Activated naive CD4-positive, alpha-beta T cell treated with anti-CD3 and anti-CD28 coated beads for 36 hours (primary cell): ENCODE measurements at regions not wholly inside any gene's neighbourhood (a gene's known extent, or its start where the extent isn't known, plus 50 kb on each side); places are given as distances from the start of the nearest gene placed in this dataset.

Experiments
- CTCF ChIA-PET: fragments of 350-600 bp; sonication (Branson Sonifier 250); formaldehyde crosslinking; loops from one replicate; lab custom pipeline; 2021; ENCODE audit warnings: antibody characterized with exemption; lab: Charles Lee
- DNase-seq: peaks from one replicate; pipeline ENCODE4 v3.0.0-alpha.2; 2020
- H3K27ac Mint-ChIP-seq: one replicate; pipeline ENCODE4 v1.8.0; 2021; ENCODE audit warnings: mild to moderate bottlenecking, mixed read lengths
- H3K27me3 Mint-ChIP-seq: one replicate; pipeline ENCODE4 v1.8.0; 2021; ENCODE audit warnings: low read depth, mixed read lengths
- H3K36me3 Mint-ChIP-seq: one replicate; pipeline ENCODE4 v1.8.0; 2021; ENCODE audit warnings: low read depth, mixed read lengths
- H3K4me1 Mint-ChIP-seq: one replicate; pipeline ENCODE4 v1.8.0; 2021; ENCODE audit warnings: low read depth, mixed read lengths
- H3K4me3 Mint-ChIP-seq: one replicate; pipeline ENCODE4 v1.8.0; 2021; ENCODE audit warnings: mild to moderate bottlenecking, moderate library complexity, mixed read lengths
- H3K9me3 Mint-ChIP-seq: one replicate; pipeline ENCODE4 v1.8.0; 2021; ENCODE audit warnings: mixed read lengths
- intact Hi-C: fragments of 100-400 bp; cut with micrococcal nuclease; formaldehyde crosslinking; loops from one replicate; pipeline ENCODE4 v1.15.1; 2023

- no peak overlapping the region for H3K27ac Mint-ChIP-seq
- H3K9me3 Mint-ChIP-seq, result peaks cover 3% of the 10 kb centered on the region
- CTCF ChIA-PET, result interaction anchor here (0.6 to 0.7 kb wide), 2 partner anchors 42 to 76 kb away, joined by 3 to 5 read pairs; no protein-coding TSS in a partner anchor
- no peaks in the 10 kb centered on the region for H3K36me3 Mint-ChIP-seq
- no peaks in the 10 kb centered on the region for H3K4me1 Mint-ChIP-seq
- no peak overlapping the region for H3K4me3 Mint-ChIP-seq
- DNase-seq, result no peak
- no peaks in the 10 kb centered on the region for H3K27me3 Mint-ChIP-seq
- intact Hi-C loops, result no loop called here
Measured at GRCh38 chr6:68364271-68364805, 270.7 kb upstream of the ADGRB3 start.

GRCh38 chr6:68343901-68344300 is 291.2 kb upstream of the ADGRB3 start:
- Mint-ChIP-seq H3K4me1 (no peaks in the 10 kb centered on the region), H3K36me3 (no peaks in the 10 kb centered on the region), H3K9me3 (no peaks in the 10 kb centered on the region), H3K4me3 (no peak overlapping the region), H3K27me3 (no peaks in the 10 kb centered on the region), H3K27ac (no peak overlapping the region)
- CTCF ChIA-PET, result interaction anchor here (0.6 to 0.7 kb wide), 2 partner anchors 20 to 293 kb away, joined by 3 read pairs; no protein-coding TSS in a partner anchor
- peak; percentile 38 for DNase-seq
- intact Hi-C loops, result loop anchor here (5.0 kb wide), 1 partner anchor 293 kb away; the partner anchor contains the start of gene ADGRB3

GRCh38 chr6:68342286-68342685 is 292.8 kb upstream of the ADGRB3 start:
- DNase-seq, result no peak
- CTCF ChIA-PET, result interaction anchor here (1.0 kb wide), 1 partner anchor 127 kb away, joined by 3 read pairs; no protein-coding TSS in a partner anchor
- intact Hi-C loops, result loop anchor here (5.0 kb wide), 1 partner anchor 295 kb away; the partner anchor contains the start of gene ADGRB3
- no peaks in the 10 kb centered on the region for H3K27me3 Mint-ChIP-seq
- H3K9me3 Mint-ChIP-seq, result no peaks in the 10 kb centered on the region
- H3K4me3 Mint-ChIP-seq, result no peak overlapping the region
- H3K4me1 Mint-ChIP-seq, result no peaks in the 10 kb centered on the region
- H3K27ac Mint-ChIP-seq, result no peak overlapping the region
- no peaks in the 10 kb centered on the region for H3K36me3 Mint-ChIP-seq

GRCh38 chr6:68339488-68340131 is 295.5 kb upstream of the ADGRB3 start:
- intact Hi-C loops, result loop anchor here (5.0 kb wide), 1 partner anchor 298 kb away; the partner anchor contains the start of gene ADGRB3
- H3K4me1 Mint-ChIP-seq, result no peaks in the 10 kb centered on the region
- H3K9me3 Mint-ChIP-seq, result no peaks in the 10 kb centered on the region
- H3K27ac Mint-ChIP-seq, result no peak overlapping the region
- CTCF ChIA-PET, result interaction anchor here (1.0 kb wide), 1 partner anchor 10 kb away, joined by 3 read pairs; no protein-coding TSS in a partner anchor
- H3K36me3 Mint-ChIP-seq, result no peaks in the 10 kb centered on the region
- no peak for DNase-seq
- no peak overlapping the region for H3K4me3 Mint-ChIP-seq
- H3K27me3 Mint-ChIP-seq, result no peaks in the 10 kb centered on the region

GRCh38 chr6:68333442-68333841 is 301.6 kb upstream of the ADGRB3 start:
- Mint-ChIP-seq H3K27ac (no peak overlapping the region), H3K4me1 (no peaks in the 10 kb centered on the region), H3K27me3 (no peaks in the 10 kb centered on the region), H3K4me3 (no peak overlapping the region), H3K9me3 (no peaks in the 10 kb centered on the region), H3K36me3 (no peaks in the 10 kb centered on the region)
- intact Hi-C loops, result no loop called here
- DNase-seq, result no peak
- CTCF ChIA-PET, result no interaction called here

GRCh38 chr6:68328156-68328555 is 306.9 kb upstream of the ADGRB3 start:
- CTCF ChIA-PET, result no interaction called here
- H3K27ac Mint-ChIP-seq, result no peak overlapping the region
- intact Hi-C loops, result no loop called here
- H3K4me1 Mint-ChIP-seq, result no peaks in the 10 kb centered on the region
- no peaks in the 10 kb centered on the region for H3K36me3 Mint-ChIP-seq
- H3K9me3 Mint-ChIP-seq, result peaks cover 3% of the 10 kb centered on the region
- no peak overlapping the region for H3K4me3 Mint-ChIP-seq
- no peaks in the 10 kb centered on the region for H3K27me3 Mint-ChIP-seq
- DNase-seq, result no peak

- no peaks in the 10 kb centered on the region for H3K27me3 Mint-ChIP-seq
- CTCF ChIA-PET, result no interaction called here
- DNase-seq, result no peak
- no peak overlapping the region for H3K27ac Mint-ChIP-seq
- H3K36me3 Mint-ChIP-seq, result no peaks in the 10 kb centered on the region
- peaks cover 3% of the 10 kb centered on the region for H3K9me3 Mint-ChIP-seq
- intact Hi-C loops, result no loop called here
- no peak overlapping the region for H3K4me3 Mint-ChIP-seq
- no peaks in the 10 kb centered on the region for H3K4me1 Mint-ChIP-seq
Measured at GRCh38 chr6:68326762-68327161, 308.3 kb upstream of the ADGRB3 start.

- Mint-ChIP-seq H3K27ac (no peak overlapping the region), H3K9me3 (no peaks in the 10 kb centered on the region), H3K27me3 (no peaks in the 10 kb centered on the region), H3K36me3 (no peaks in the 10 kb centered on the region), H3K4me1 (no peaks in the 10 kb centered on the region), H3K4me3 (no peak overlapping the region)
- intact Hi-C loops, result no loop called here
- no peak for DNase-seq
- CTCF ChIA-PET, result no interaction called here
Measured at GRCh38 chr6:68317366-68317765, 317.7 kb upstream of the ADGRB3 start.

GRCh38 chr6:68313911-68314310 is 321.2 kb upstream of the ADGRB3 start:
- Mint-ChIP-seq H3K27ac (no peak overlapping the region), H3K36me3 (no peaks in the 10 kb centered on the region), H3K4me3 (no peak overlapping the region), H3K27me3 (no peaks in the 10 kb centered on the region), H3K9me3 (no peaks in the 10 kb centered on the region), H3K4me1 (no peaks in the 10 kb centered on the region)
- intact Hi-C loops, result no loop called here
- DNase-seq, result no peak
- CTCF ChIA-PET, result no interaction called here

GRCh38 chr6:68307301-68307700 is 327.8 kb upstream of the ADGRB3 start:
- CTCF ChIA-PET, result no interaction called here

GRCh38 chr6:68296126-68296525 is 339.0 kb upstream of the ADGRB3 start:
- H3K9me3 Mint-ChIP-seq, result peaks cover 16% of the 10 kb centered on the region
- CTCF ChIA-PET, result no interaction called here
- DNase-seq, result no peak
- H3K27me3 Mint-ChIP-seq, result no peaks in the 10 kb centered on the region
- no peak overlapping the region for H3K4me3 Mint-ChIP-seq
- no peaks in the 10 kb centered on the region for H3K36me3 Mint-ChIP-seq
- intact Hi-C loops, result no loop called here
- no peaks in the 10 kb centered on the region for H3K4me1 Mint-ChIP-seq
- H3K27ac Mint-ChIP-seq, result no peak overlapping the region

More at GRCh38 chr6:68307301-68307700, 327.8 kb upstream of the ADGRB3 start:
- Mint-ChIP-seq H3K9me3 (peaks cover 2% of the 10 kb centered on the region), H3K36me3 (no peaks in the 10 kb centered on the region), H3K4me1 (no peaks in the 10 kb centered on the region), H3K4me3 (no peak overlapping the region), H3K27ac (no peak overlapping the region), H3K27me3 (no peaks in the 10 kb centered on the region)
- DNase-seq, result no peak
- intact Hi-C loops, result no loop called here

- Mint-ChIP-seq H3K27me3 (no peaks in the 10 kb centered on the region), H3K27ac (no peak overlapping the region), H3K9me3 (peaks cover 7% of the 10 kb centered on the region), H3K4me1 (no peaks in the 10 kb centered on the region), H3K36me3 (no peaks in the 10 kb centered on the region), H3K4me3 (no peak overlapping the region)
- intact Hi-C loops, result no loop called here
- DNase-seq, result no peak
- CTCF ChIA-PET, result no interaction called here
Measured at GRCh38 chr6:68282646-68283045, 352.4 kb upstream of the ADGRB3 start.
